ENCODE measurements at regions not wholly inside any gene's neighbourhood (a gene's known extent, or its start where the extent isn't known, plus 50 kb on each side); places are given as distances from the start of the nearest gene placed in this dataset.

DNA sequence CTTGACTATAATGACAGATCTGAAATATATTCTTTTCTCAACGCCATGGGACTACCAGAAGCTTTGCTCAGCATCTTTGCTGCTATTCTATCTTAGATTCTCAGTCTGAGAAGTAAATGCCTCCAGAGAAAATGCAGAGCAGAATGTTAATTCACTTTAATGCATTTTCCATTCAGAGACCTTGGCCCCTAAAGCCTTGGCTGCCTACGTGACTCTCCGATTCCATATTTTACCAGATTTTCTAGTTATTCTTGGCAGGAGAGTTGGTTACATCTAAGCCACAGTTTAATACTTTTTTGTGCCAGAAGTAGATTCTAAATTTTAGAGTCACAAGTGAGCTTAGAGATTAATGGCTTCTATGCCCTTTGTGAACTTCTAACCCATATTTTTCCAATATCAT, 837.1 kb upstream of the POU3F3 start:
- ATAC-seq (no peak), DNase-seq (ENCODE audit: low spot score) (no peak), FAIRE-seq (no peak)
- in situ Hi-C loops (cut with HindIII; ENCODE audit: extremely low pct_ligation_motif_present, low pct_unique_long_range_greater_than_20kb) (loop anchor here (10.0 kb wide), 1 partner anchor 58 kb away; no protein-coding TSS in a partner anchor), intact Hi-C loops (cut with micrococcal nuclease; ENCODE audit: unreplicated experiment) (no loop called here)
- Histone ChIP-seq H3K4me2 (ENCODE audit: low read depth, low read length) (no peak overlapping the region), H3K27me3 (ENCODE audit: control insufficient read depth in 1 of 2, insufficient read depth in 2 of 2, low read length in 2 of 2) (peaks cover 0 to under 1% of the 10 kb centered on the region in 2 experiments; a peak in 1 of 5 replicates), H3K4me1 (ENCODE audit: insufficient read depth, low read length) (no peaks in the 10 kb centered on the region), H3K9me3 (ENCODE audit: low read length) (peaks cover 7% of the 10 kb centered on the region; the same call in 1 of the 2 replicates), H3K79me2 (ENCODE audit: insufficient read depth, low read length) (no peaks in the 10 kb centered on the region), H3K4me3 (replicated peaks in 1 of 3; ENCODE audit: insufficient read depth in 1 of 3, low read depth in 2 of 3, low read length in 3 of 3) (no peak overlapping the region), H3K27ac (ENCODE audit: extremely low read length, insufficient read depth, low read length) (no peak overlapping the region), H4K20me1 (ENCODE audit: insufficient read depth, low read length) (no peaks in the 10 kb centered on the region), H3K36me3 (replicated peaks in 1 of 2; ENCODE audit: control insufficient read depth in 1 of 2, insufficient read depth in 2 of 2, low read length in 2 of 2) (no peaks in the 10 kb centered on the region), H2AFZ (ENCODE audit: low read length) (no peak overlapping the region), H3K9ac (ENCODE audit: insufficient read depth, low read depth, low read length) (no peak overlapping the region)
- CTCF ChIA-PET (ENCODE audit: low intra/inter-chr PET ratio, low total read pairs): no interaction called here
- POLR2A ChIA-PET: no interaction called here
- 33% methylated on average over 3 of the region's 3 CpGs for WGBS (ENCODE audit: low lambda C conversion rate)
- BruUV-seq (replicated peaks): no TSS peak
- TF ChIP-seq ZNF616 (CRISPR knock-in tag; IDR thresholded peaks at IDR 0.05; ENCODE audit: low read depth): no peak
- TF ChIP-seq, protein P1, sequence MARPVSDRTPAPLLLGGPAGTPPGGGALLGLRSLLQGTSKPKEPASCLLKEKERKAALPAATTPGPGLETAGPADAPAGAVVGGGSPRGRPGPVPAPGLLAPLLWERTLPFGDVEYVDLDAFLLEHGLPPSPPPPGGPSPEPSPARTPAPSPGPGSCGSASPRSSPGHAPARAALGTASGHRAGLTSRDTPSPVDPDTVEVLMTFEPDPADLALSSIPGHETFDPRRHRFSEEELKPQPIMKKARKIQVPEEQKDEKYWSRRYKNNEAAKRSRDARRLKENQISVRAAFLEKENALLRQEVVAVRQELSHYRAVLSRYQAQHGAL (CRISPR knock-in tag; IDR thresholded peaks at IDR 0.05; ENCODE audit: not compliant biosample characterization): no peak
- TF ChIP-seq, protein P2, sequence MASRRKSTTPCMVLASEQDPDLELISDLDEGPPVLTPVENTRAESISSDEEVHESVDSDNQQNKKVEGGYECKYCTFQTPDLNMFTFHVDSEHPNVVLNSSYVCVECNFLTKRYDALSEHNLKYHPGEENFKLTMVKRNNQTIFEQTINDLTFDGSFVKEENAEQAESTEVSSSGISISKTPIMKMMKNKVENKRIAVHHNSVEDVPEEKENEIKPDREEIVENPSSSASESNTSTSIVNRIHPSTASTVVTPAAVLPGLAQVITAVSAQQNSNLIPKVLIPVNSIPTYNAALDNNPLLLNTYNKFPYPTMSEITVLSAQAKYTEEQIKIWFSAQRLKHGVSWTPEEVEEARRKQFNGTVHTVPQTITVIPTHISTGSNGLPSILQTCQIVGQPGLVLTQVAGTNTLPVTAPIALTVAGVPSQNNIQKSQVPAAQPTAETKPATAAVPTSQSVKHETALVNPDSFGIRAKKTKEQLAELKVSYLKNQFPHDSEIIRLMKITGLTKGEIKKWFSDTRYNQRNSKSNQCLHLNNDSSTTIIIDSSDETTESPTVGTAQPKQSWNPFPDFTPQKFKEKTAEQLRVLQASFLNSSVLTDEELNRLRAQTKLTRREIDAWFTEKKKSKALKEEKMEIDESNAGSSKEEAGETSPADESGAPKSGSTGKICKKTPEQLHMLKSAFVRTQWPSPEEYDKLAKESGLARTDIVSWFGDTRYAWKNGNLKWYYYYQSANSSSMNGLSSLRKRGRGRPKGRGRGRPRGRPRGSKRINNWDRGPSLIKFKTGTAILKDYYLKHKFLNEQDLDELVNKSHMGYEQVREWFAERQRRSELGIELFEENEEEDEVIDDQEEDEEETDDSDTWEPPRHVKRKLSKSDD (CRISPR knock-in tag; IDR thresholded peaks at IDR 0.05; ENCODE audit: low read depth): no peak
- TF ChIP-seq, protein P3, sequence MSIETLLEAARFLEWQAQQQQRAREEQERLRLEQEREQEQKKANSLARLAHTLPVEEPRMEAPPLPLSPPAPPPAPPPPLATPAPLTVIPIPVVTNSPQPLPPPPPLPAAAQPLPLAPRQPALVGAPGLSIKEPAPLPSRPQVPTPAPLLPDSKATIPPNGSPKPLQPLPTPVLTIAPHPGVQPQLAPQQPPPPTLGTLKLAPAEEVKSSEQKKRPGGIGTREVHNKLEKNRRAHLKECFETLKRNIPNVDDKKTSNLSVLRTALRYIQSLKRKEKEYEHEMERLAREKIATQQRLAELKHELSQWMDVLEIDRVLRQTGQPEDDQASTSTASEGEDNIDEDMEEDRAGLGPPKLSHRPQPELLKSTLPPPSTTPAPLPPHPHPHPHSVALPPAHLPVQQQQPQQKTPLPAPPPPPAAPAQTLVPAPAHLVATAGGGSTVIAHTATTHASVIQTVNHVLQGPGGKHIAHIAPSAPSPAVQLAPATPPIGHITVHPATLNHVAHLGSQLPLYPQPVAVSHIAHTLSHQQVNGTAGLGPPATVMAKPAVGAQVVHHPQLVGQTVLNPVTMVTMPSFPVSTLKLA (IDR thresholded peaks at IDR 0.05): no peak
- TF ChIP-seq, protein P4, sequence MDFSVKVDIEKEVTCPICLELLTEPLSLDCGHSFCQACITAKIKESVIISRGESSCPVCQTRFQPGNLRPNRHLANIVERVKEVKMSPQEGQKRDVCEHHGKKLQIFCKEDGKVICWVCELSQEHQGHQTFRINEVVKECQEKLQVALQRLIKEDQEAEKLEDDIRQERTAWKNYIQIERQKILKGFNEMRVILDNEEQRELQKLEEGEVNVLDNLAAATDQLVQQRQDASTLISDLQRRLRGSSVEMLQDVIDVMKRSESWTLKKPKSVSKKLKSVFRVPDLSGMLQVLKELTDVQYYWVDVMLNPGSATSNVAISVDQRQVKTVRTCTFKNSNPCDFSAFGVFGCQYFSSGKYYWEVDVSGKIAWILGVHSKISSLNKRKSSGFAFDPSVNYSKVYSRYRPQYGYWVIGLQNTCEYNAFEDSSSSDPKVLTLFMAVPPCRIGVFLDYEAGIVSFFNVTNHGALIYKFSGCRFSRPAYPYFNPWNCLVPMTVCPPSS (IDR thresholded peaks at IDR 0.05): no peak
- TF ChIP-seq ZNF773 (CRISPR knock-in tag; IDR thresholded peaks at IDR 0.05; ENCODE audit: borderline replicate concordance): no peak
- TF ChIP-seq, protein P5, sequence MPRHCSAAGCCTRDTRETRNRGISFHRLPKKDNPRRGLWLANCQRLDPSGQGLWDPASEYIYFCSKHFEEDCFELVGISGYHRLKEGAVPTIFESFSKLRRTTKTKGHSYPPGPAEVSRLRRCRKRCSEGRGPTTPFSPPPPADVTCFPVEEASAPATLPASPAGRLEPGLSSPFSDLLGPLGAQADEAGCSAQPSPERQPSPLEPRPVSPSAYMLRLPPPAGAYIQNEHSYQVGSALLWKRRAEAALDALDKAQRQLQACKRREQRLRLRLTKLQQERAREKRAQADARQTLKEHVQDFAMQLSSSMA (CRISPR knock-in tag; IDR thresholded peaks at IDR 0.05): no peak
- no peak for TF ChIP-seq HOXA7 (CRISPR knock-in tag; IDR thresholded peaks at IDR 0.05)
- TF ChIP-seq, protein P6, sequence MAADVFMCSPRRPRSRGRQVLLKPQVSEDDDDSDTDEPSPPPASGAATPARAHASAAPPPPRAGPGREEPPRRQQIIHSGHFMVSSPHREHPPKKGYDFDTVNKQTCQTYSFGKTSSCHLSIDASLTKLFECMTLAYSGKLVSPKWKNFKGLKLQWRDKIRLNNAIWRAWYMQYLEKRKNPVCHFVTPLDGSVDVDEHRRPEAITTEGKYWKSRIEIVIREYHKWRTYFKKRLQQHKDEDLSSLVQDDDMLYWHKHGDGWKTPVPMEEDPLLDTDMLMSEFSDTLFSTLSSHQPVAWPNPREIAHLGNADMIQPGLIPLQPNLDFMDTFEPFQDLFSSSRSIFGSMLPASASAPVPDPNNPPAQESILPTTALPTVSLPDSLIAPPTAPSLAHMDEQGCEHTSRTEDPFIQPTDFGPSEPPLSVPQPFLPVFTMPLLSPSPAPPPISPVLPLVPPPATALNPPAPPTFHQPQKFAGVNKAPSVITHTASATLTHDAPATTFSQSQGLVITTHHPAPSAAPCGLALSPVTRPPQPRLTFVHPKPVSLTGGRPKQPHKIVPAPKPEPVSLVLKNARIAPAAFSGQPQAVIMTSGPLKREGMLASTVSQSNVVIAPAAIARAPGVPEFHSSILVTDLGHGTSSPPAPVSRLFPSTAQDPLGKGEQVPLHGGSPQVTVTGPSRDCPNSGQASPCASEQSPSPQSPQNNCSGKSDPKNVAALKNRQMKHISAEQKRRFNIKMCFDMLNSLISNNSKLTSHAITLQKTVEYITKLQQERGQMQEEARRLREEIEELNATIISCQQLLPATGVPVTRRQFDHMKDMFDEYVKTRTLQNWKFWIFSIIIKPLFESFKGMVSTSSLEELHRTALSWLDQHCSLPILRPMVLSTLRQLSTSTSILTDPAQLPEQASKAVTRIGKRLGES (CRISPR knock-in tag; IDR thresholded peaks at IDR 0.05; ENCODE audit: borderline replicate concordance): no peak
- TF ChIP-seq, protein P7, sequence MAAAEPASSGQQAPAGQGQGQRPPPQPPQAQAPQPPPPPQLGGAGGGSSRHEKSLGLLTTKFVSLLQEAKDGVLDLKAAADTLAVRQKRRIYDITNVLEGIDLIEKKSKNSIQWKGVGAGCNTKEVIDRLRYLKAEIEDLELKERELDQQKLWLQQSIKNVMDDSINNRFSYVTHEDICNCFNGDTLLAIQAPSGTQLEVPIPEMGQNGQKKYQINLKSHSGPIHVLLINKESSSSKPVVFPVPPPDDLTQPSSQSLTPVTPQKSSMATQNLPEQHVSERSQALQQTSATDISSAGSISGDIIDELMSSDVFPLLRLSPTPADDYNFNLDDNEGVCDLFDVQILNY (CRISPR knock-in tag; conservative IDR thresholded peaks at IDR 0.05): no peak
- no peak for TF ChIP-seq SNAPC2 (CRISPR knock-in tag; IDR thresholded peaks at IDR 0.05)
- TF ChIP-seq ZFP62 (CRISPR knock-in tag; IDR thresholded peaks at IDR 0.05): no peak

Measured in HepG2 (cell line).